T1000 (cell line): ENCODE measurements at regions not wholly inside any gene's neighbourhood (a gene's known extent, or its start where the extent isn't known, plus 50 kb on each side); places are given as distances from the start of the nearest gene placed in this dataset.

Experiments
- DNase-seq: peaks from one replicate; lab custom pipeline; 2025; ENCODE audit warnings: mixed read lengths; lab: John Stamatoyannopoulos, UW

DNA sequence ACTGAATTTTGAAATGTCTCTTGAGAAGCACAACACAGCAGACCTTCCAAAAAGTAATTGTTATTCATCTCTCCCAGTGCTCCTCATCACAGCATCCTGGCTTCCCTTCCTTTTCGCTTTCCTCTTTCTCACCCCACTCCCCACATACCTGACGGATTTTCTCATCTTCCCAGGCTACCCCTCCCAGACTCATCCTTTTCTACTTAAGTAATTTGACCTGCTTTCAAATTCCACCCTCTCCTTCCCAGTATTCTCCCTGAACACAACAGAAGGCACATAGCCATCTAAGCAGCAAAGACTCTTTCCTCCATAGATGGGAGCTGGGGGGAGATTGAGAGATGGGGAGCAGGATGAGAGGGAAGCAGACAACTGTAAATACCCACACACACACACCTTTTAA, 187.1 kb upstream of the STT3B start:
- DNase-seq, result no peak

- no peak for DNase-seq
These were observed 186.2 kb upstream of the STT3B start for GRCh38 chr3:31346542-31346979.

DNA sequence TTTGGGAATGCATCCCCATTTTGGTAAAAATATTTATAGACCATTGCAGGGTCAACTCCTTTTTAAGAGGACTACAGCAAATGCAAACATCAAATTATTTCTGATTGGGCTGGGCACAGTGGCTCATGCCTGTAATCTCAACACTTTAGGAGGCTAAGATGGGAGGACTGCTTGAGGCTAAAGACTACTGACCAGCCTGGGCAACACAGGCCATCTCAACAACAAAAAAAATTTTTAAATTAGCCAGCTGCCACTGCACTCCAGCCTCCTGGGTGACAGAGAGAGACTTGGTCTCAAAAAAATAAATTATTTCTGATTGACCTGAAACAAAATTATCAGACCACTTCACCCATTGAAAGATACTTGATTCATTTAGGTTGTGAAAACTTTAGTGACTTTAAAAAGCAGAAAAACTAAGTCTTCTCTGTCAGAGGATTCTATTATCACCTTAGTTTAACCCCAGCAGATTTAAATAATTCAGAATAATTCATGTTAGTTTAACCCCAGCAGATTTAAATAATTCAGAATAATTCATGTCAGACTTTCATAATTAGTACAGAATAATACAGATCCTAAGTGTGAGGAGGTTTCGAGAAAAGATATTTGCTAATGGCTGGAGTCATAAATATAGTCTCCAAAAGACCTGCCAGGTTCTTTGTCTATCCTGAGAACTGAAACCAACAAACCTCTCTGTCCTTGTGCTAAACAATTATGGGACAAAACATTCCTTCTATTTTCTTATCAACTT, 183.6 kb upstream of the STT3B start:
- DNase-seq, result no peak

DNA sequence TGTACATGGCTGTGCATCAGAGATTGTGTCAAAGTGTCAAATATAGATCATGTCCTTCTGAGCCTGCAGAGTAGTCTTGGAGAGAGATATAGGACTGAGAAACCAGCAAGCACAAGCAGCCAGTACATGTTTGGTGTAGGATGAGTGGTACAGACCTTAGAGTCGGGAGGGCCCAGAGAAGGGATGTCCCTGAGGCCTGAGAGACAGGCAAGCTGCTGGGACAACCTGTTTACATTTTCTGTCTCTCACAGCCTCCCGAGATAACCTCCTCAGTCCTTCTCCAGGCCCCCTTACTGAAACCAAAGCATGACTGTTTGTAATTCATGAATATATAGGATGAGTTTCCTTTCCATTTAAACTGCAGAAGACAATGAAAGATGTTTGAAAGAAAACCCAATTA, 182.4 kb upstream of the STT3B start:
- DNase-seq, result no peak

- no peak for DNase-seq
These were observed 180.4 kb upstream of the STT3B start for GRCh38 chr3:31352331-31352730.

GRCh38 chr3:31353166-31353565, 179.6 kb upstream of the STT3B start:
- no peak for DNase-seq

- no peak for DNase-seq
These were observed 178.4 kb upstream of the STT3B start for GRCh38 chr3:31354373-31354772.

DNA sequence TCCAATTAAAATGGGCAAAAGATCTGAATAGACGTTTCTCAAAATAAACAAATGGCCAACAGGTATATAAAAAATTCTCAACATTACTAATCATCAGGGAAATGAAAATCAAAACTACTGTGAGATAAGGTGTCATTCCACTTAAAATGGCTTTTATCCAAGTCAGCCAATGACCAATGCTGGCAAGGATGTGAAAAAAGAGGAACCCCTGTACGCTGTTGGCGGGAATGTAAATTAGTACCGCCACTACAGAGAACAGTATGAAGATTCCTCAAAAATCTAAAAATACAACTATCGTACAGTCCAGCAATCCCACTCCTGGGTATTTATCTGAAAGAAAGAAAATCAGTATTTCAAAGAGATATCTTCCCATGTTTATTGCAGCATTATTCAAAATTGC, 176.9 kb upstream of the STT3B start:
- DNase-seq, result no peak

DNA sequence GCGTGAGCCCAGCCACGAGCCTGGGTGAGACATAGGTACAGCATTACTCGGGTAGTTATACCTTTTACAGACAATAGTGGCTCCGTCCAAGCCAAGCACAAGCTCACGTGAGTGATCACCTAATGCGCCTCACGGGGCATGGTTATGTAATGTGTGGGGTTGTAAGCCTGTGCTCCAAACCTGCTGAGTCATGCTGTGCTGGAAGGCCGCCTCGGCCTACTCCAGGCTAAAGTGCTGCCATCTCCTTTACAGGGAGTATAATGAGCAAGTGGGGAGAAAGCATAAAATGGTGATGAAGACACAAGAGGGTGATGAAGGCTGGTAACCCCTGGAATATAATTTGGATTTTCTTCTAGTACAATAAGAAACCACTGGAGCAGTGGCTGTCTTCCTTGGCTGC, 175.8 kb upstream of the STT3B start:
- no peak for DNase-seq

DNA sequence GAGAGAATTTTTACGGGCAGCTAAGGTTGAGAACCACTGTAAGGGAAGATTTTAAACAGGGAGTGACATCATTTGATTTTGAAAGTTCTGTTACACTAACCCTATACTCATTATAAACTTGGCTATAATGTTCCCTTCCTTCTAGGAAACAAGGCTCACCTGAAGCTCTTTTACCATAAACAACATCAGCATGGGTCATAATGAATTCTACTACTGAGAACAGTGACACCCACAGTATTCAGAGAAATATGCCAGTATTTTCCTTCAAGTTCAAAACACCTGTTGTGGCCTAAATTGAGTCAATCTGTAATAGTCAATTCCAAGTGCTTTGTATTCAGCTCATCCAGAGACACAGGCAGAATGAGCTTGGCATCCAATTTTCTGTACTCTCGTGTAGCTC, 175.3 kb upstream of the STT3B start:
- DNase-seq, result no peak

GRCh38 chr3:31358473-31359070, 174.2 kb upstream of the STT3B start:
- no peak for DNase-seq

- peak; percentile 13 for DNase-seq
These were observed 171.1 kb upstream of the STT3B start for GRCh38 chr3:31361371-31362273.

DNA sequence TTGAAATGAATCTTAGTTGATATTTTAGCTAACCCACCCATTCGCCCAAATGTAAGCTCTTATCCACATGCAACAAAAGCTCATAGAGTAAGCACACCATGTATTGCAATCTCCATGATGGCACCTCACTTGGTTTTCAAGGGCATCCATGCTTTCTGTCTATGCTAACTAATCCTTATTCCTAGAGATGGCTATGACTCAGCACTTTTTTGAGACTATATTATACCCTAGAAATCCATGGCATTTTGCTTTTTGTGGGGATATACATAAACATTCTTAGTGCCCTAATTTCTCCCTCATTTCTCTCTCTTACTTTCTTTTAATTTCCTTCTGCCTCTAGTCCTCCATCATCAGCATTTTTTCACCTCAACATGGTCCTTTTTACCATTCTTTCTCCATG, 168.5 kb upstream of the STT3B start:
- no peak for DNase-seq

GRCh38 chr3:31364711-31365110, 168.0 kb upstream of the STT3B start:
- peak; percentile 17 for DNase-seq

DNA sequence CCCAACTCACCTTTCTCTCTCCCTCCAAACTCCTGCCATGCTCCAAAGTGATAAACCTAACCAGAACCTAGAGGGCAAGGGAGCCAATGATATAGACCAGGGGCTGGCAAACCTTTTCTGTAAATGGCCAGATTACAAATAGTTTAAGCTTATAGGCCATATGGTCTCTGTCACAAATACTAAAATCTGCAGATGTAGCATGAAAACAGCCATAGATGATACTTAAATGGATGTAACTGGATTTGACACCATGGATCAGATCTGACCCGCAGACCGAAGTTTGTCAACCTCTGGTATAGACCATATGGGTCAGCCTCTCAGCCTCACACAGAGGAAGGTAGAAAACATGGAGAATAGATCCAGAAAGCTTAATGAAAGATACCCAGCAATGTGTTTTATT, 165.2 kb upstream of the STT3B start:
- DNase-seq, result no peak

DNA sequence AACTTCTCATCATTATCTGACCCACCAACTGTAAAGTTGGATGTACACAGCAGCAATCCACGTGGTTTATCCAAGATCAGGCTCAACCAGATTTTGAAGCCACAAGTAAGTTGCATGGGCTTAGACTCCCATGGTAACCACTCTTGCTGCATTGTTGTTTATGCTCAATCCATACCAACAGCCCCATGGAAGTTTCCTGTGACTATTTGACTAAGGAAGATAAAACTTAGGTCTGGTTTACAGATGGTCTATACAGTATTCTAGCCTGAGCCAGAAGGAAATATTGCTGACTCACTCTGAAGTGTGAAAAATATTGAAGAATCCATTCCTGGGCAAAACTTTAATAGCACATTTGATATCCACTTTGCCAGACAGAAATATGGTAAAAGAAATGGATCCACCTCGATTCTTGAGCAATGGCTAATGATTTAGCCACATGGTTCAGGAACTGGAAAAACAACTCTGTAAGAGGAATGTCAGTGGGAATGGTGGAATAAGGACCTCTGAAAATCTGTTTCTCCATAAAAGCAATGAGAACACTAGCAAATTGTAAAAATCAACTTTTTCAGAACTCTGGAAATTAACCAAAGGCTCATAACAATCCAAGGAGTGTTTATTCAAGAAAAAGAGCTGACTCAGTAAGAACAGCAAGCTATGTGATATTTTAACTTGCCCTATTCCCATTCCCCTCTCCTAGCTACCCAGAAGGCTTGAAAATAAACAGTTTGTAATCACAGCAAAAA, 162.9 kb upstream of the STT3B start:
- DNase-seq, result no peak

GRCh38 chr3:31370380-31370666, 162.4 kb upstream of the STT3B start:
- DNase-seq, result no peak

DNA sequence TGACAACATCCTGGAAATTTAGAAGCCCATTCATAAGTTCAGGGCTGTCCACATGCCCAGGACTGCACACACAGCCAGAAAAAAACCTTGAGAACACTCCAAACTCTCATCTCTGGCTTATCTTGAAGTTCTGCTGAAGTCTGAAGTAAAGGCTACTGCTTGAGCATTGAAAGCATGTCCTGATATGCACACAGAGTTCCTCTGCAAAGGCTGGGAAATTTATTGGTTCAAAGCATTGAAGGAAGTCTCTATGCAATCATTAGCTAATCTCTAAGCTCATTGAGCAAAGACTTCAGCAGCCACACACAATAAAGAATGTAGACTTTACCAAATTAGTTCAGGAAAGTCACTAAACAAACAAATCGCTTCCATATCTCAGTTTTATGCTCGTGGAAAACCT, 162.0 kb upstream of the STT3B start:
- DNase-seq, result no peak

DNA sequence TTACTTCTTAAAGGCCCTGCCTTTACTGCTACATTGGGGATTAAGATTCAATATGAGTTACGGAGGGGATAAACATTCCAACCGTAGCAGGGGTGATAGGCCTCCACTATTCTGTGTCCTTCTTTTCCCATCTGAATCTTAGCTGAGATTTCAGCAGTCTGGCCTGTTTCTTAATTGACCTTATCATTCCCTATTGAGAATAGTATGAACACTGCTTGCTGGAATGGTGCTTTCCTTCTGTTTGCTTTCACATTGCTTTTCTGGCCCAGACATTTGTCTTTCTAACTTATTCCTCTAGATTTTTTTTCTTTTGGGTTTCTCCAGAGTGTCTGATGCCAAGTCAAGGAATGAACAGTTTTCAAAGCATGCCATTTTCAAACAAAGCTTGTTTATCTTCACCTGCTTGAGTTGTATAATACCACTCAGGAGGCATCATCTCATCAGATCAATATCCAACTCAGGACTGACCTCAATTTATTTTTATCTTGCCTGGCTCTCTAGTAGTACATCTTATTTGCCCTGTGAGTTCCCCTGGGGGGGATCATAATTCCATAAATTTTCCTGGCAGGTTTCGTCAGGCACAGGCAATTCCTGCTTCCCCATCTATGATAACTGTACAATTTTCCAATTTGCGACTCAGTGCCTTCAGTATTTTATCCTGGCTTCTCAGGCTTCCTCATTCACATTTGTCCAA, 161.1 kb upstream of the STT3B start:
- no peak for DNase-seq

- DNase-seq, result no peak
These were observed 159.0 kb upstream of the STT3B start for GRCh38 chr3:31373681-31374080.

DNA sequence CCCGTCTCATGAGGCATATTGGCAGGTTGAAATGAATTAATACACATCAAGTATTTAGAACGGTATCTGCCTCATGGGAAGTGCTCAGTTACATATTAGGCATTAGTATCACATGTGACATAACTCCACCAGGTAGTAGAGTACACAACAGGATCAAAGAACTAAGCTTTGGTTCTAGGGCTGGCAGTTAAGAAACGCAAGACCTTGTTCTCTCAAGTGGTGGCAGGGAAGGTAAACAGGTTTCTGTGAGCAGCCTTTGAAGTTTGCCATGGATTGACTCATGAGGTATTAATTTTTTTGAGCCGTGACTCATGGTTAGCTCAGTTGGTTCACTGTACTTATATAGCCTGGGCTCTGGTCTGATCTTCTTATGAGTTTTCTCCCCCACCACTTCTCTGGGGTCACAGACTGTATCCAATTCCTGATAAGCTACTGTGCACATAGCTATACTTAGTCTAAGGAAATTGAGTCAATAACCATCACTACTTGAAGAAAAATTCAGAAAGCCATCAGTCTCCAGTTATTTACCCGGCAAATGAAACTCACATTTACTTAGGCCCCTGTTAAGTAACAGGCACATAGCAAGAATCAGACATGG, 155.6 kb upstream of the STT3B start:
- peak; percentile 11 for DNase-seq
